DND-41 (cell line): ENCODE measurements at regions not wholly inside any gene's neighbourhood (a gene's known extent, or its start where the extent isn't known, plus 50 kb on each side); places are given as distances from the start of the nearest gene placed in this dataset.

Experiments
- CTCF ChIP-seq: IDR thresholded peaks from 2 replicates; pipeline ENCODE4 v1.5.1; 2012; ENCODE audit warnings: borderline replicate concordance, low read length, moderate library complexity, mild to moderate bottlenecking; ENCODE audit not compliant: poor library complexity, severe bottlenecking; ENCODE audit errors: extremely low read depth
- EZH2 ChIP-seq: IDR thresholded peaks from 3 replicates; pipeline ENCODE4 v1.6.1; 2012; ENCODE audit warnings: borderline replicate concordance, low read depth, mild to moderate bottlenecking, moderate library complexity, low read length, inconsistent platforms; ENCODE audit not compliant: severe bottlenecking

- no peak for TF ChIP-seq CTCF
- no peak for TF ChIP-seq EZH2
Measured at GRCh38 chr2:144242311-144242710, 277.6 kb downstream of the ZEB2 start.
